NCI-H510A (cell line): ENCODE measurements at regions not wholly inside any gene's neighbourhood (a gene's known extent, or its start where the extent isn't known, plus 50 kb on each side); places are given as distances from the start of the nearest gene placed in this dataset.
"Not testable (repeated sequence)": the region's sequence is repeated elsewhere in the genome, so short reads cannot be mapped to it uniquely, and the experiment has no call there.

Experiments
- DNase-seq: peaks from one replicate; lab custom pipeline; 2025; lab: John Stamatoyannopoulos, UW

DNA sequence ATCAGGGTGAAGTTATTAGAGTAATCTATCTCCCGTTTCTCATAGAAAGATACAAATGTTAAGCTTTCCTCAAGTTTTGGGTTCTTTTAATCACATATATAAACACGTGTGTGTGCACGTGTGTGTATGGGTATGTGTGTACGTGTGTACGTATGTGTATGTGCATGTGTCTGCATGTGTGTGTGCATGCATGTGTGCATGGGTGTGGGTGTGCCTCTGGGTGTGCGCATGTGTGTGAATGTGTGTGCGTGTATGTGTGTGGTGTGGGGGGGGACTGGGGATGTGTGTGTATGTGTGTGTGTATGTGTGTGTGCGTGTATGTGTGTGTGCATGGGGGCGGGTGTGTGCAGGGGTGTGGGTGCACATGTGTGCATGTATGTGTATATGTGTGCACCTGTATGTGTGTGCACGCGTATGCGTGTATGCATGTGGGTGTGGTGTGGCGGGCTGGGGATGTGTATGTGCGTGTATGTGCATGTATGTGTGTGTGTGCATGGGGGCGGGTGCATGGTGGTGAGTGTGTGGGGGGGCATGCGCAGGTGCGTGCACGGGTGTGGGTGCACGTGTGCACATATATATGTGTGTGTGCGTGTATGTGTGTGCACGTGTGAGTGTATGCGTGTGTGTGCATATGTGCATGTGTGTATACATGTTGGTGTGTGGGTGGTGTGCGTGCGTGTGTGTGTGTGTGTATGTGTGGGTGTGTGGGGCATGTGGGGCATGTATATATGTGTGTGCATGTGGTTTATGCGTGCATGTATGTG is 304.0 kb downstream of the MBD2 start:
- DNase-seq = no peak

DNA sequence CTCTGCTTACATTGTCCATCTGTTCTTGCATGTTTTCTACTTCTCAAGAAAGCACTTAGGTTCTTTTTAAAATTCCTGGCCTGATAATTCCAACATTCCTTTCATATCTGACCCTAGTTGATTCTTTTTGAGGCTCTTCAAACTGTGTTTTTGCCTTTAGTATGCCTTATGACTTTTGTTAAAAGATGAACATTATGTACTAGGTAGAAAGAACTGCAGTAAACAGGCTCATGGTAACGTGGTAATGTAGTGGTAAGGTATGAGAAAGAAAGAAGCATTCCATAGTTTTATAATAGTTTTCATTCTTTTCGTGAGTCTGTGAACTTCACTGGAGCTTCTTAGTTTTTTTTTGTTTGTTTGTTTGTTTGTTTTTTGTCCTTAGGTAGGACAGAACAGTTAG is 306.4 kb downstream of the MBD2 start:
- DNase-seq = no peak

DNA sequence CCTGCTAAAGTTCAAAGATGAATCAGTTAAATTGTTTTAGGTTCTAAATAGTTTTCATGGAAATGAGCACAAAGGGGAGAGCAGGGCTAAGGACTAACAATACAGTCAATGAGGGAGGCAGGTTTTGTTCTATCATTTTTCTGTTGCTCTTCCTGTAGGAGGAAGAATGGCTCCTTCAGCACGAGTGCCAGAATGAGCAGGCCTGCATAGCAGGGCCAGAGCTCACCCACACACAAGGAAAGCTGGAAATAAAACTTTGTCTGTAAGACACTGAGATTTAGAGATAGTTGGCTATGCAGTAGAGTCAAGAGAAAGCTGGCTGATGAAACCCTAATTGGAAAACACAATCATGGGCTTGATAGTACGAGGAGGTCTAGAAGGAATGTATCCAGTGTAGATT is 313.3 kb downstream of the MBD2 start:
- DNase-seq = no peak

DNA sequence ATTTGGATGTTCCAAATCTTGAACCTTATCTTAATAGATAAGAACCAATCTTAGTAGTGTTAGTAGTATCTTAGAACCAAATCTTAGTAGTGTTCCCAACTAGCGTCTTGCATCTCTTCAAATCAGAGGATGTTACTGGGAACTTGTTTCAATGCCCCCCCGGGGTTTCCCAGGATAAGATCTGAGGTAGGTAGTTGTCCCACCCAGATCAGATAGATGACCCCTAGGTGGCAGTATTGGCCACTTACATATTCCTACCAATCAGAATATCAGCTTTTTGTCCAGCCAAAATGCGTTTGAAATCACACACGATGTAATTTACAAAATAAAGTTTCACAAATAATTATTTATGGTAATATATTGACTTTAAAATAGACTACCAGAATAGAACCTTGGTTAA is 314.8 kb downstream of the MBD2 start:
- DNase-seq = no peak

DNA sequence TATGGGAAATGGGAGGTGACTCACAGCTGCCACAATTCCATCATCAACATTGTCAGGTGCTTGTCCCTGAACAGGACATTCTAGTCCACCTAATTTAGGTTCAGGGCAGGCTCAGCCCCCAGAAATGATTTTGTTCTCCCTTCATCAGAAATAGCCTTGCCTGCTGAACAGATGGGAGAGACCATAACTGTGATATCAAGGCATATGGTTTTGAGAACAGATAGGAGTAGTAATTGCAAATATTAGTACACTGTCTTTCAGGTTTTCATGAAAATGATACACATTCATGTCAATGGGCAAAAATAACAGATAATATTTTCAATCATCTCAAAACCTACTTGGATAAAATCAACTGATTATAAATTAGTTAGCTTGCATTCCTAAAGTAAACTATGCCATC is 316.5 kb downstream of the MBD2 start:
- no peak for DNase-seq

DNA sequence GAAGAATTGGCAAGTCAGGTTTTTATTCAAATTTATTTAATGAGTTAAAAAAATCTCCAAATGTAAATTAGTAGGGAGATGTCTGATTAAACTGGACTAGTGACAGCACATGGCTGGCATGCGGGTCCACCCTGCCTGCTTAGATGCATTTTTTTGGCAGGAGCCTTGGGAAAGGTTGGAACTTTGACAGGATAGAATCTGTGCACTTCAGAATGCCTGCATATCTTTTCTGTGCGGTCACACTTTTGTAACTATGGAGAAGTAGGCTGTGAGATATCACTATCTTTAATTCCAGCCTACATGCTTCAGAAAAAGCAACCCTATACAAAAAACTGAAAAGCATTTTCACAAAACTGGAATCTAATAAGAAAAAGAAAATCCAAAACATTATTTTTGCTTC is 317.8 kb downstream of the MBD2 start:
- no peak for DNase-seq

DNA sequence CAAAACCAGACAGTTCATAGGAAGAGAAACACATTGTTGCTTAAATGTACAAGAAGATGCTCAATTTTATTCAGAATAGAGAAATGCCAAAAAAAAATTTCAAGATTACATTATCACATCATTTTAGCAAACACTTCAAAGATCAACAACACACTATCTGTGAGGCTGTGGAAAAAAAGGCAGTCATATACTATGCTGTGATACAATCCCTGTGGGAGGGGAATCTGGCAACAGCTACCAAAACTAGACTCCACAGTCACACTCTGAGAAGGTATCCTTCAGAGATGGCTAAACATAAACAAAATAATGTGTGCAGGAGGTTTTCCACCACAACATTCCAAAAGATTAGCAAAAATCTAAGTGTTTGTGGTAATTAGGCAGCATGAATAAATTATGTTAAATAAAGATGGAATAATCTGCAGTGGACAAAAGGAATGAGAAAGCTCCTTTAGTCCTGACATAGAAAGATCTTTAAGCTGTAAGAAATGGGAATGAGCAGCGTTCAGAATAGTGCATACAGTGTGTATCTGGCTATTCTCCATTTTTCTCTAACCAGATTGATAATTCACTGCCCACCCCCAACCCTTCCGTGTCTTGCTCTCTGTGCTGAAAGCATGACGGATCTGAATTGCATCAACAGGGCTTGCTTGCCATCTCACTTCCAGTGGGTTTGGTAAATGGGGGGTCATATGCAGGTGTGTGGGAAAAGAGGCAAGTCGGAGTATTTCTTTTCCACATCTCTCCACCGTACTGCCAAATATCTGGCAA is 329.6 kb downstream of the MBD2 start:
- no peak for DNase-seq

DNA sequence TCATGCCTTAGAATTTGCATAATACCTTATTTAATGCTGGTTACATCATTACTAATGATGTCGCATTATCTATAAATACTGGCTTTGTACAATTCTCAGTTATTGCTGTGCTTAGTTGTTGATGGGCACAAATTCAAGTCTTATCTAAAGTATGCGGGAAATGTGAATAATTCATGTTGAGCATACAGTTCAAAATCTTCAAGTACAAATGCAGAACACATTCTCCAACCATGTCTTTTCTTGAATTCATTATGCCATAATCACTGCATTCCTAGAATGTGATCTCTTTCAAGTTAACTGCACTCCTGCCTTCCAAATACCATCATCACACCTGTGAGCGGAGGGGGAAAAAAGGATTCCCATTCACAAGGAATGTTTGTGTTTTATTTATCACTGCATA is 337.0 kb downstream of the MBD2 start:
- DNase-seq = no peak

DNA sequence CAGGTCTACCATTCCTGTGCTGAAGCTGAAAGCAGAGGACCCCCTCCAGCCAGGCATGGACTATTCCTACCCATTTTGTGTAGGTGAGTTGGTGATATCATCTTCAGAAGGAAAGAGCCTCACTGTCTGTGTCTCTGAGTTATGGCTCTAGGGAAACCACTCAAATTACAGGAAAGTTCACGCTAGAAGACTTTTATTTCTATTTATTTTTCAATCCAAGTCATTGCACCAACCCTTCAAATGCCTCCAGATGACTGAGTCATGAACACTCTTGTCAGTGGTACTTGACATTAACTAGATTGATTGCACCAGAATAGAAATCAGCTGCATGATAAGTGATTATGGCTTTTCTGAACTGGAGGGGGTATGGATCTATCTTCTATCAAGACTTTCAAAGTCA is 338.4 kb downstream of the MBD2 start:
- peak; percentile 3 for DNase-seq

DNA sequence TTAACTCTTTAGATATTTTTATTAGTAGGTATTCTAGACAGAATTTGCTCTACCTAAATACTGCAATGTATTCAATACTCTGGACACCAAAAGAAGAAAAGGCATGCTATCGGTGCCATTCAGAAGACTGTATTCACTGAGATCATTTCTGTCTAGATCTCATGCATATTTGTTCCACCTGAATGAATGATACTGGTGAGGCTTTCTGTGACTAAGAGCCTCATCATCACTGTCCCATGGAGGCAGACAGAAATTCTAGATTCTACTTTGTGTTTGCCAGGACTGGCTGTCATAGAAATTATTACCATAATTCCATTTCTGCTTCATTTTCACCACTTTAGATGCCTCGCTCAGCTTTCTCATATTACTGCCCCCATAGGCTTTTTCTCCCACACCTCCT is 340.7 kb downstream of the MBD2 start:
- DNase-seq = no peak

DNA sequence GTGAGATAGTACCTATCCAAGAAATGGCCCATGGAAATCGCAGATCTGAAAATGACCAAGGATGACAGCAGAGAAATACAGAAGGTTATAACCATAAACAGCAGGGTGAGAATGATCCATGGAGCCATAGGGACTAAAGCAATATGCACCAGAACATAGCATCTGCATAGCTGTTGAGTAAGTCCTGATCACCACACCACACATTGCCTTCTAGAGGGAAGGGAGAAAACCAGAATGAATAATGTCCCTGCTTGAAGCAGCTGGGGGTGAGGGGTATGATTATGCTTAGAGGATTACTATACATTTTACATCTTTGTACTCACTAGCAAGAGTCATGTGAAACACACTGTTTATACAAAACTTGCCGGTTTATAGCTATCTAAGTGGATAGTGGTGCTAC is 350.4 kb downstream of the MBD2 start:
- DNase-seq = no peak

DNA sequence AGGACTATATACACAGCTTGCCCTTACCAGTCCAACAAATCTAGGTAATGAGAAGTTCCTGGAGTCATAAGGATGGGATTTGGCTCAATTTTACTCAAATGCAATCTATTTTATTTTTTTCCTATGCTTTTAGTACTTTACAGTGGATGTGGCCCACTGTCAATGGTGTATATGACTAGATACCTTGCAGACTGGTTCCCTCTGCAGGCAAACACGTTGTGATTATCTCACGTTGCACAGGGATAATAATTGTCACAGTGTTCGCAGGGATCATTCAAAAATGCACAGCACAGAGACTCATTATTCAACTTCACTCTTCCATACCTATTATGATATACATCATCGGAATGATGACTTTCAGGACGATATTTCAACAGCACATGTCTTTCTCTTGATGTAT is 359.7 kb downstream of the MBD2 start:
- DNase-seq = no peak

DNA sequence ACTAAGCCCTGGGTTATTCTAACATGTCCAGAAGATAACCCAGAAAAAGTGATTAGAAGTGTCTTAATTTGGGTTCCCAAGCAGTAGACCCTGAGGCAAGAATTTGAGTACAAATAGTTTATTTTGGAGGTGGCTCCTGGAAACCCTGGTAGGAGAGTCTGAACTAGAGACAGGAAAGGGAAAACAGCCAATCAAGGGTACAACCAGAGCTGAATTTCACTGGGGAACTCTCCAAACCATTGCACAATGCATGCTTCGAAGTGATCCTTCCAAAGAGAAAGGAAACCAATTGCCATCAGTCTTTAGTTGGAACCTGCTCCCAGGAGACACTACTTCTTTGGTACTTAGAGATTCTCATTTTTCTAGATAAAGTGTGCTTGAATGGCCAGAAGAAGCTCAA is 361.5 kb downstream of the MBD2 start:
- no peak for DNase-seq

DNA sequence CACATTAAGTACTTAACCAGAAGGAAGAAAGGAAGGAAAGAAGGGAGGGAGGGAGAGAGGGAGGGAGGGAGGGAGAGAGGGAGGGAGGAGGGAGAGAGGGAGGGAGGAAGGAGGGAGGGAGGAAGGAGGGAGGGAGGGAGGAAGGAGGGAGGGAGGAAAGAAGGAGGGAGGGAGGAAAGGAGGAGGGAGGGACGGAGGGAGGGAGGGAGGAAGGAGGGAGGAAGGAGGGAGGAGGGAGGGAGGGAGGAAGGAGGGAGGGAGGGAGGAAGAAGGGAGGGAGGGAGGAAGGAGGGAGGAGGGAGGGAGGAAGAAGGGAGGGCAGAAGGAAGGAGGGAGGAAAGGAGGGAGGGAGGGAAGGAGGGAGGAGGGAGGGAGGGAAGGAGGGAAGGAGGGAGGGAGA is 363.3 kb downstream of the MBD2 start:
- no peak for DNase-seq

DNA sequence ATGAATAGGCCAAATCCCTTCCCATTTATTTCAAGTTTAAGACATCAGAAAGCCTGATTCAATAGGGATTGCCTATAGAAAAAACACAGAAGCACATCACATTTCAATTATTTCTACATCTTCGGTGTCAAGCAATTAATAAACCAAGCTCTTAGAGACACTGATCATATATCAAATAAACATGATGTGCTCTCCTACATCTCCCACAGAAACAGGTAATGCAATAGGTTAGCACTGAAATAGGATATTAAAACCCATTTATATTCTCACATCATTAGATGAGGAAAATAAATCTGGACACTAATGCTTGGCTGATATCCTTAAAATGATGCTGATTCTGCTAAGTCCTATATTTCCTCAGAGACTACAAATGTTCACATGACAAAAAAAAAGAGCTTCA is 364.7 kb downstream of the MBD2 start:
- no peak for DNase-seq

DNA sequence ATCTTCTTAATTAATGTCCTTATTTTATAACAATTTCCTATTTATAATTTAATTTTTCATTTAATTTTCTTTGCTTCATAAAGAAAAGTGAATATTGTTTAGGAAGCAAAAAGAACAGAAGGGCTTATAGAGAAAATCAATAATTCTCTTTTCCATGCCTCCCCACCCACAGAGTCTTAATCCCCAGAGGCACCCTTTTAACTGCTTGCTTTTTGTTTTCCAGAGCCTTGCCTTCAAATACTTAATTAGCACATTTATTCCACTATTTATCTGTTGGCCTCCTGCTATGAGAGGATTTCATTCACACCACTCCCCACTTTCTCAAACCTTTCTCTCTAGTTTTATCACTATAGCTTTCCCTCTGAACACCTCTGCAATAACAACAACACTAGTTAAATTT is 373.6 kb downstream of the MBD2 start:
- no peak for DNase-seq

DNA sequence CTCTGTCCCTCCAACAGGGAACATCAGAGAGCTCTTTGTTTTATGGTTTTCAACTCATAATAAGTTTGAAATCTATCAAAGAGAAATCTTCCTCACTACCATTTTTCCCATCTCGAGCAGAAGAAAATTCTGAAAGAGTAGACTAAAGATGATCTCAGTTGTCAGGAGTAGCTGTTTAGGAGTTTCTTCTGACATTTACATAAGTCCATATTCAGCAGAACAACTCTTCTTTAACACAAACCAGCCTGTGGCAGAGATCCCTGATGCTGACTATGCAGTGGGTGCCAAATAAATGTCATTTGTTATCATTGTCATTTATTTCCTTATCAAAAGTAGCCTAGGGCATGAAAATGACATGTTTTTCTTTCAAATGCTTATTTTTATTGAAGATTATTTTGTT is 380.7 kb downstream of the MBD2 start:
- no peak for DNase-seq

DNA sequence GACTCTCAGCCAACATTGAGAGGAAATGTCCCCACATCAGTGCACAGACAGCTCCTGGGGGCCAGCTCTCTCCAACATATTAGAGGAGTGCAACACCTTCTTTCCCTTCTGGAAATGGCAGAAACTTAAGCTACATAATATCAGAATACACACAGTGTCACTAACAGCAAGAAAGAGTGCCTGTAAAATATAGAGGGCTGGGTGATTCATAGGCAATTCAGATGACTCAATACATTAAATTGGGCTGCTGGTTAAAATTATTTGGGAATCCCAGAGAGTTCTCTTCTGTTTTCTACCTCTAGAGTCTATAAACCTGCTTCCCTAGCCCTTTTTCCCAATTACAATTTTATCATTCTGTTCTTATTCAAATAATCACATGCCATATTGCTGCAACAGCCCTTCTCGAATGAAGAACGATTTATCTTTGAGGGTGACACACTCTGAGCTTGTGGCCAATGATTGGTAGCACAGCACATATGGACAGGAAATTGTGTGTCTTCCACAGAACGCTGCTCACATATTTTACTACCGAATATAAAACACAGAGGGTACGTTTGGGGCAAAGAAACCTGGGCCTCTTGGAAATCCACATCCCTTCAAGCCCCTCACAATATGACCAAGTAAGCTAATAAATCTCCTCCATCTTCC is 381.2 kb downstream of the MBD2 start:
- no peak for DNase-seq

DNA sequence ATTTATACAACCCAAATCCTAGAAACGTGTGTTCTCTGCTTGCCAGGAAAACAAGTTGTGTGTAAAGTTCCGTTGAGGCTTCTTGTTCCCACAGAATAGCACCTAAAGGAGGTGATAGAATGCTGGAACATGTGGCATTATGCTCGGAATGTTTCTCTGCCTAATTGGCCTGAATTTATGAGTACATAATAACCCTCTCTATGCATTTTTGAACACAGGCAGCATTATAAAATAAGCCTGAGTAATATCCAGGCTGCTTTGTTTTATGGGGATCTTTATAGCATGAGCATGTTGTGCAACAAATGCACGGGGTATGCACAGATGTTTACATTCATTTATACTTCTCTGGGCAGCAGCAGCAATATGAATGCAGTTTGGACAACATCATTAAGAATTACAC is 385.7 kb downstream of the MBD2 start:
- DNase-seq = no peak

DNA sequence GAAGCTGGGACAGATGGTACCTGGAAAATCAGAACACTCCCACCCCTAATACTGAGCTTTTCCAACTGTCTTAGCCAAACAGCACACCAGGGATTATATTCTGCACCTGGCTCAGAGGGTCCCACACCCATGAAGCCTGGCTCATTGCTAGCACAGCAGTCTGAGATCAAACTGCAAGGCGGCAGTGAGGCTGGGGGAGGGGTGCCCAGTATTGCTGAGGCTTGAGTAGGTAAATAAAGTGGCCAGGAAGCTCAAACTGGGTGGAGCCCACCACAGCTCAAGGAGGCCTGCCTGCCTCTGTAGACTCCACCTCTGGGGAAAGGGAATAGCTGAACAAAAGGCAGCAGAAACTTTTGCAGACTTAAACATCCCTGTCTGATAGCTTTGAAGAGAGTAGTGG is 403.3 kb downstream of the MBD2 start:
- DNase-seq = not testable (repeated sequence)

DNA sequence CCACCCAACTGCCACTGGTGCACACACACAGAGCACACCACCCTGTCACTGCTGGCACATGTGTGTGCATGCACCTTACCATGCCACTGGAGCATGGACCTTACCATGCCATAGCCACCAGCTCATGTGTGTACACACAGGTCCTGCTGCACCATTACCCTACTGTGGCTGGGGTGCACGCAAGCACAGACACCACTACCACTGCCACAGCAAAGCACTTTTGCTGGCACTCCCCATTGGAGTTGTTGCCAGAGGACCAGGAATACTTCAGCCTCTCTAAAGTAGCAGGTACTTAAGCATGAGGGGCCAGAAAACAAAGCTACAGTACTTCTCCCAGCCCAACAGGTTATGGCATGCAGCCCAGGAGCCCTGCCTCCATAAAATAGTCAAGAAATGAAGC is 404.8 kb downstream of the MBD2 start:
- no peak for DNase-seq

DNA sequence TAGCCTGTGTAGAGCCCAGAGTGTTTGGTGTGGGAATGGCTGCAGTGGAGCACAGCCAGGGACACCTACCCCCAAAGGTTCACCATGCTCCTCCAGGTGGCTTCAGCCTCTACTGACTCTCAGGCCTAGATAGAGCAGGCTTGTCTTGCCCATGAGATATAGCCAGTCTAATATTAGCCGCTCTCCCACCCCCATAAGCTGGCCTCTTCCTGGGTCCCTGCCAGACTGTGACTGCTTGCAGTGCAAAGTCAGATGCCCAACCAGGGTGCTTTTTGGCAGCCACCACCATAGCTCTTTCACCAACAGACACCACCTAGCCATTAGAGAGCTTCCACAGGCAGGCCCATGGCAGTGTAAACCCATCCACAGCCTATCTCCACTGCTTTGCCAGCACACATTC is 405.3 kb downstream of the MBD2 start:
- no peak for DNase-seq
